Peyer's patch (tissue), 4 donors: ENCODE measurements at regions not wholly inside any gene's neighbourhood (a gene's known extent, or its start where the extent isn't known, plus 50 kb on each side); places are given as distances from the start of the nearest gene placed in this dataset.

Experiments used
- CTCF ChIP-seq, 6 experiments: fragments of 450-650 bp in 4 of 6; fragments of 200-600 bp in 2 of 6; sonication (generic) in 1 of 6; IDR thresholded peaks; one replicate each; pipeline ENCODE4 v1.5.1; 2017 to 2019; ENCODE audit warnings: antibody characterized with exemption in 6 of 6, mild to moderate bottlenecking in 3 of 6, moderate library complexity in 1 of 6
- POLR2A ChIP-seq, 2 donors: fragments of 450-650 bp; IDR thresholded peaks; one replicate each; pipeline ENCODE4 v1.5.1; 2017; ENCODE audit warnings: antibody characterized with exemption in 2 of 2, mild to moderate bottlenecking in 2 of 2, moderate library complexity in 2 of 2

GRCh38 chr13:32902874-32903273 is 113.3 kb upstream of the KL start:
- TF ChIP-seq CTCF (IDR thresholded peaks at IDR 0.05) (no peak), POLR2A (IDR thresholded peaks at IDR 0.05) (no peak)
